ENCODE measurements at regions not wholly inside any gene's neighbourhood (a gene's known extent, or its start where the extent isn't known, plus 50 kb on each side); places are given as distances from the start of the nearest gene placed in this dataset.
A peak's percentile ranks its signal among the peaks of the same experiment; 100 is the strongest.

DNA sequence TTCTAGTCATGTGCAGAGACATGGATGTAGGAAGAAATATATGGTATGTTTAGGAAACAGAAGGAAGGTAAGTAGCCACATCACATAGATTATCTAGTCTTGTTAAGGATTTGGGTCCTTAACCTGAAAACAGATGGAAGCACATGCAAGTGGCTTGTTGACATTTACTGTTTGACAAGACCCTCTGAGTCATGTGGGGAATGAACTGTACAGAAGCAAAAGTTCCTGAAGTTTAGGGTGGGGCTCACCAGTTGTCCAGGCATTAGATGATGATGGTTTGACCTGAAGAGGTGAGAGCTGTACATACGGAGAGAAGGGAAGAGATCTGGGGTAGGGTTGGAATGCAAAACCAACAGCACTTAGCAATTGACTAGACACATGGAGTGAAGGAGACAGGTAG is 281.1 kb upstream of the GRIP1 start:
- DNase-seq (ENCODE audit: extremely low read depth, low read depth): no peak

DNA sequence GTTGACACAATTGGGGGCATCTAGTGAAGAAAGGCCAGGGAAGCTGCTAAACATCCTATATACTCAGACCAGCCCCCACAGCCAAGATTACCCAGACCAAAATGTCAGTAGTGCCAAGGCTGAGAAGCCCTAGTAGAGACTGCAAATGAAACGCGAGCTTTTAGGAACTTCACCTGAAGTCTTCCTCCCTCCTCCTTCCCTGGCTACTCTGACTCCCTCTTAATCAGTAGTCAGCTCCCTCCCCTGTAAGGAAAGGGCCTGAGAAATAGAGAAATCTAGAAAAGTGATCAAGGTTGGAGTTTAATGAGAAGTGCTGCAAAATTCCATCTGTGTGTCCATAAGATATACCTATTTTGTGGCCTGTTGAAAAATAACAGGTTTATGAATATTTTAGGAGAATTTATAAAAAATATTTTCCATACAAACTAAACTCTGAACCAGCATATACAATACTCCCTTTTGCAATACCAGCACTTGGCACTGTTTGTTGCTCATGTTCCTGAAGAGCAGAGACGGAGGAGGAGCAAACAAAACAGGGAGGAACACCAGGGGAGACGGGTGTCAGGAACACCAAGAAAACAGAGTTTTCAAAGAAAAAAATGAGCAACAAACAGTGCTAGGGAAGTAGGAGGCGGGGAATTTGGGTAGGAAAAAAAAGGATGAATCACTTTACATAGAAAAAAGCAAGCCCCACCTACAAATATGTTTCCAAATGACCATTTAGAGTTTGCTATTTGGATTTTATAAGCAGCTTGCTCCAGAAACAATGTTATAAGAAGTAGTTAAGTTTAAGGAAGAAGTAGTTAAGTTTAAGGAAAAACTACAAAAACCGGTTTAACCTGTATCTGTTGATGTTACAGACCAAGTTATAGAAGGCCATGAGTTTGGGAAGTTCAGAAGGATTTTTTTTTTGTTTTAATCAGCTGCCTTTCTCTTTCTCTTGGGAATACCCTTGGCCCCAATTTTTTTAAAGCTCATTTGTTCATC is 282.1 kb upstream of the GRIP1 start:
- no peak for DNase-seq (ENCODE audit: extremely low read depth, low read depth)

GRCh38 chr12:66962290-66962689 is 283.4 kb upstream of the GRIP1 start:
- DNase-seq (ENCODE audit: extremely low read depth, low read depth): no peak

- no peak for DNase-seq (ENCODE audit: extremely low read depth, low read depth)
Measured at GRCh38 chr12:66963901-66964300, 285.0 kb upstream of the GRIP1 start.

- no peak for DNase-seq (ENCODE audit: extremely low read depth, low read depth)
Measured at GRCh38 chr12:66964629-66965028, 285.8 kb upstream of the GRIP1 start.

GRCh38 chr12:66965621-66966020 is 286.7 kb upstream of the GRIP1 start:
- DNase-seq (ENCODE audit: extremely low read depth, low read depth): no peak

DNA sequence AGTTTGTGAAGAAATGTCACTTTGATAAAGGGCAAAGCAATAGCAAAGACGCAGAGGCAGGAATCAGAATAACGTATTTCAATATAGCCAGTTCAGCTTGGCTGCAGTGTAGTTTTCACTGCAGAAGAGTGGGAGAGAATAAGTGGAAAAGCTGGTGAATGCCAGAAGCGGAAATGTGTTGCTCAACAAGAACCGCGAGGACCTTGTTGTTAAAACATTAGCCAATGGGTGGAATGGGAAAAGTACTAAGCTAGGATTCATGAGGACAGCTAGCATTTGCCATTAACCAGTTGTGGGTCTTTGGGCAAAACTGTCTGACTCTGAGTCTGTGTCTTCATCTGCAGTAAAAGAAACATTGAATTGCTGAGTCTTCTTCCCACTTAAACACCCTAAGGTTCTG is 292.9 kb upstream of the GRIP1 start:
- no peak for DNase-seq (ENCODE audit: extremely low read depth, low read depth)

GRCh38 chr12:66976526-66976925 is 292.6 kb upstream of the CAND1 start:
- no peak for DNase-seq (ENCODE audit: extremely low read depth, low read depth)

DNA sequence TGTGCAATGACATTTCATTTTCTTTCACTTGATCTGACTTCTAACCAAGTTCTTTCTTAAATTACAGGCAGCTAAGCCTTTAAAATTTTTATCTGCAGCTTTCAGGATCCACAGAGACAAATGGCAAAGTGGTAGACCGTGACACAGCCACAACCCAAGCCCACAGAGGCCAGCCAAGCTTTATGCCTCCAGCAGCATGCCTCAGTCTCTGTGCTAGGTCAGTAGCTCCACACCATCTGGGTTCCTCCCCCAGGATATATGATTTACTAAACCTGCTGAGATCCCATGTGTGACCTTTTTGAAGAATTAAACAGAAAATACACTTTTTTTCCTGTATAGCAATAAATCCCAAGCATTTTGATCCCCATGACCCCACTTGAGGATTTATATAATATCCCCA is 290.4 kb upstream of the CAND1 start:
- DNase-seq (ENCODE audit: extremely low read depth, low read depth): no peak

- no peak for DNase-seq (ENCODE audit: extremely low read depth, low read depth)
Measured at GRCh38 chr12:66979251-66979650, 289.9 kb upstream of the CAND1 start.

DNA sequence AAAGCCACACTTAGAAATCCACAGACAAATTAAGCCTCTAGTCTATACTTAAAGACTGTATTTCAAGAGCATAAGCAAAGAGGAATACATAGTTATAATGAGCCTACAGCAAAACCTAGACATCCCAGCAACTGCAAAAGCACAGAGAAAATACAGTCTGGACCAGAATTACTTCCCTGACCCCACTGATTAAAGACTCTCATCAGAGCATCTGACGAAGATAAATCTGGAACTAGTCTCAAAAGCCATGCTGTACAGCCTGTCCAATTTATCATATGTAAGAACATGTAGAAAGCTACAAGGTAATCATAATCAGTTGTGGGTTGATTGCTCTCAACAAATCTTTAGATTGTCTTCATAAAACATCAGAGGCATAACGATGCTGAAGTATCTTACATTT is 285.1 kb upstream of the CAND1 start:
- no peak for DNase-seq (ENCODE audit: extremely low read depth, low read depth)

GRCh38 chr12:66984962-66985361 is 284.2 kb upstream of the CAND1 start:
- DNase-seq (ENCODE audit: extremely low read depth, low read depth): no peak

DNA sequence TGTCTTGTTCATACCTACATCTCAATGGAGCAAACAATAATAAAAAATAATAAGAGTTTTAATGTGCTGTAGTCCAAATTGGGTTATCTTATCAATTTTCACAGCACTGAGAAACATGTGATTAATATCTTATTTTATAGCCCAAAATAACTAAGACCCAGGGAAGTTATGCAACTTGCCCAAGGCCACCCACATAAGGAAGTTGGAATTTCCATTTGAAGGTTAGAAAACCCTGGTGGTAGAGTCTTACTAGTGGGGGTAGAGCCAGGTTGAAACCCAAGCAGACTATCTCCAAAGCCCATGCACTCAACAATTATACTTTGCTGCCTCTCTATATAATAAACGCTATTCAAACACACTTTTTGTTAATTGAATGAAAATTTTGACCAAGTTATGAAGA is 270.0 kb upstream of the CAND1 start:
- DNase-seq (ENCODE audit: extremely low read depth, low read depth): no peak

DNA sequence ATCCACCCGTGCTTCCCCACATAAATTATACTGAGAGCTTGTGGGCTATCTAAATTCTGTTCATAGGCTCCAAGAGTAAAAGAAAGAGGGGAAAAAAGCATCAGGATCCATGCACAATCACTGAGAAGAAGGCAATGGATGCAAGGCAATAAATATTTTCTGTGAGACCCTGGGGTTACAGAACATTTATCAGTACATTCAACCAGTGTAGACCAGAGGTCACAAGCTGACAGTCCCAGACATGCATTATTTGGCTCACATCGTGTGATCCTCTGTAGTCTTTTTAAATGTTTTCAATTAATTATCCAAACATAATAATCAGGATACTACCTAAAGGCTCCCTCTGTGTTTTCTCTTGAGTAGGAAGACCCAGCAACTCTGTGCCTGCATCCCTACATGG is 267.9 kb upstream of the CAND1 start:
- DNase-seq (ENCODE audit: extremely low read depth, low read depth): no peak

DNA sequence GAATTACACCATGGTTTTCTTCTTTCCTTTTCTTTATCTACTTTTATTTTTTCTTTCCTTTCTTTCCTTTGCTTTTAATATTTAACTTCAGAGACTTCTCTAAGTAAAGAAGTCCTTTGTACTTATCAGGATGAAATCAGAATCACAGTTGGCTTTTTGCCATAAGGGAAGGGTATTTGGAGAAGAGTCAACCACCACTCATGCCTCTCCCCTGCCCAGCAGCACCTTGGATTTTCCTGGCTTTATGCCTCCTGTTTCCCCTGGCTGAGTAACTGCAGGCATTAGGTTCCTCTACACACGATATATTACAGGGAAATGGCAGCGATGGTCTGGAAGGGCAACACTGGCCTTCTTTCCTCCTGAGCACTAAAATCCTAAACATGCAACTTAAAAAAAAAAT is 266.4 kb upstream of the CAND1 start:
- no peak for DNase-seq (ENCODE audit: extremely low read depth, low read depth)

DNA sequence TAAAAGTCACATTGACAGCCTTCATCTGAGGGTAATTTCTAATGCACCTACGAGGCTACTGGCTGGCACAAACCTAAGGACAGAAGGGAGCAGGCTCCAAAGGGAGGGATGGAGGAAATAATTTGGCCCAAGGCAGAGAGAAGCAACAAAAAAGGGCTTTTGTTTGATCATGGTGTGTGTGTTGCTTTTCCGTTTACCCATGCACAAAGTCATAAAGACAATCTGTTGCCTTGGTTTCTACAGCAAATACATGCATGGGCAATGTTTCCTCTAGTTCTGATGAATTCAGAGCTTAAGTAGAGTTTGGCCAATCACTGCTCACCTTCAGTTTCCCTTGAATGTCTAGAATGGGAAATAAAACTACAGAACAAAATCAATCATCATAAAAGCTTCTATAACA is 262.5 kb upstream of the CAND1 start:
- DNase-seq (ENCODE audit: extremely low read depth, low read depth): no peak

DNA sequence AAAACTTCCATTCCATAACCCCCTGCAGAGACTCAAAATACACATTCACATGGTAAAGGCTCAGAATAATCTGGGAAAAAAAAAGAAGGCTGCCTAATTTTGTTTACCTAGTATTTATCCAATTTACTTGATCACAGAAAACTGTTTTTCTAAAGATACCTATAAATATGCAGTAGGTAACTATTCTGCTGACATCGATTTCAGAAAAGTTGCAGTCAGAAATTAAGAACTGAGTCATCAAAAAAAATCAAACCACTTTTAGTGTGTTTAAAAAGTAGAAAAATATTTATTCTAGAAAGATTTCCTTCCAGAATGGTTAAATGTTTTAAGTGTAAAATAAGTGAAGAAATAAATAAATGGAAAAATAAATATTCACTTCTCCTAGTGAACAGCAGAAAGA is 254.5 kb upstream of the CAND1 start:
- no peak for DNase-seq (ENCODE audit: extremely low read depth, low read depth)

DNA sequence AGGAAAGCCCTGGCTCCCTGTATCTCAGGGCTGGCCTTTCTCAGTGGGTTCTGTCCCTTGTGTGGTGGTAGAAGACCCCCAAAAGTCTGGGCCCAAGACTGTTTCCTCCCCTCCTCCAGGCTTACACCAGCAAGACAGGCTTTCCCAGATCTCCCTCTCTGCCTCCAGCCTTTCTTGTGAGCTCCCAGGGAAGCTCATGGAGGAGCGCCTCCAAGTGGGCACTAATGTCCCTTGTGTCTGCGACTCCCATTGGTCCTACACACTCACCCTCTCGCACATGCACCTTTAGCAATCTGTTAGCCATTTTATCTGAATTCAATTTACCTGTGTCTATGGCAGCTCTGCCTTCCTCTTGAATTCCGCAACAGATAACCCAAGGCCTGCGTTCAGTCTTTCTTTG is 251.1 kb upstream of the CAND1 start:
- no peak for DNase-seq (ENCODE audit: extremely low read depth, low read depth)

GRCh38 chr12:67019070-67019469 is 250.1 kb upstream of the CAND1 start:
- no peak for DNase-seq (ENCODE audit: extremely low read depth, low read depth)

GRCh38 chr12:67025543-67026114 is 243.5 kb upstream of the CAND1 start:
- peak; percentile 36 for DNase-seq (ENCODE audit: extremely low read depth, low read depth)

DNA sequence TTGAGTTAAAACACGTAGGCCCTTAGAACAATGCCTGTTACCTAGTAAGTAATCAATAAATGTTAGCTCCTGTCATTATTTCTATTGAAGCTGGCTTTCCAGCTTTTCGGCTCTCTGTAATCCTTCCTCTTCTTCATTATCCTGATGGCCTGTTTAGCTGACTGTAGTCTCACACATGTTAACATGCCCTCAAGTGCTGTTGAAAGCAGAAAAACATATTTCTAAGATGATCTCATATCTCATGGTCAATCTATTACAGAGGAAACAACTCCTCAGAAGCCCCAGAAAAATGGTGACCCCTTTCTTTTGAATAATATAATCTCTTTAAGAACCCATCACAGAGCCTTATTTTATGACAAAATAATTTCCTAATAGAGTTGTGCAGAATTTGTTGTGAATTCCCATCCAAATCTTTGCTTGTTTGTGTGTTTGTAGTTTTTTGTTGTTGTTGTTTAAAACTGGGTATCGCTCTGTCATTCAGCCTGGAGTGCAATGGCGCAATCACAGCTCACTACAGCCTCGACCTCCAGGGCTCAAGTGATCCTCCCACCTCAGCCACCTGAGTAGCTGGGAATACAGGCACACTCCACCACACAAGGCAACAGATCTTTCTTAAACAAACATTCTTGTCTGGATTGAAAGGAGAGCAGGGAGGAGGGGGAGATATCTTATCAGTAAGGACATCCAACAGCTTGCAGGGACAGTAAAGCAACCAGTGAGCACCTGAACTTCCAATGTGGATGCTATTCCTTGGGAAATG is 242.5 kb upstream of the CAND1 start:
- no peak for DNase-seq (ENCODE audit: extremely low read depth, low read depth)

DNA sequence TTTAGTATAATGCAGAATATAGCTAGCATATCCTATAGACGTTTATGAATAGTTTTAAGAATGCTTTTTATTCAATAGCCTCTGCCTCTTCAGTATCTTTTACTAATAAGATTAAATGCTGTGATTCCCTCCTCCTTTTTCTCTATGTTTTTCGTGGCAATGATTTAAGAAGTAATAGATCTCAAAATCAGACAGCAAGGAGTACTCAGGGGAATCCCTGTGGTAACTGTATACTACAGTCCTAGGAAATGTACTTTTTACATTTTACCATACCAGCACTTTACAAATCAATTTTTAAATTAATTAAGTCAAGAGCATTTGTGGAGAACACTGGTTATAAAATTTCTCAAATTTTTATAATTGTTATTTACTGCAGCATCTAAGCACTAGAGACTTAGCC is 240.6 kb upstream of the CAND1 start:
- DNase-seq (ENCODE audit: extremely low read depth, low read depth): no peak

Data from NCI-H460 (cell line).